GM21390 (cell line): ENCODE measurements at regions not wholly inside any gene's neighbourhood (a gene's known extent, or its start where the extent isn't known, plus 50 kb on each side); places are given as distances from the start of the nearest gene placed in this dataset.
"Not testable (repeated sequence)": the region's sequence is repeated elsewhere in the genome, so short reads cannot be mapped to it uniquely, and the experiment has no call there.

Source experiments
- ATAC-seq: cut with Tn5 transposase; IDR thresholded peaks from one replicate; pipeline ENCODE4 v1.9.1; 2021; ENCODE audit not compliant: unreplicated experiment

- no peak for ATAC-seq
Measured at GRCh38 chr4:72689923-72690322, 120.9 kb upstream of the ADAMTS3 start.

DNA sequence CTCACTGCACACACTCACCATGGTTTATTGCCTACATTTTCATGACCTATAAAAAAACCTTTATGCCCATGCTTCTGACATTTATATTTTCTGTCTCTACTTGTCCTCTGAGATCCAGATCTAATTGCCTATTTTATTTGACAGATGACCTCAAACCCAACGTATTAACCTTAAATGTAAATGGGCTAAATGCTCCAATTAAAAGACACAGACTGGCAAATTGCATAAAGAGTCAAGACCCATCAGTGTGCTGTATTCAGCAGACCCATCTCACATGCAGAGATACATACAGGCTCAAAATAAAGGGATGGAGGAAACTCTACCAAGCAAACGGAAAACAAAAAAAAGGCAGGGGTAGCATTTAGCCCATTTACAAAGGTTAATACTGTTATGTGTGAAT lies 117.4 kb upstream of the ADAMTS3 start:
- ATAC-seq: not testable (repeated sequence)

DNA sequence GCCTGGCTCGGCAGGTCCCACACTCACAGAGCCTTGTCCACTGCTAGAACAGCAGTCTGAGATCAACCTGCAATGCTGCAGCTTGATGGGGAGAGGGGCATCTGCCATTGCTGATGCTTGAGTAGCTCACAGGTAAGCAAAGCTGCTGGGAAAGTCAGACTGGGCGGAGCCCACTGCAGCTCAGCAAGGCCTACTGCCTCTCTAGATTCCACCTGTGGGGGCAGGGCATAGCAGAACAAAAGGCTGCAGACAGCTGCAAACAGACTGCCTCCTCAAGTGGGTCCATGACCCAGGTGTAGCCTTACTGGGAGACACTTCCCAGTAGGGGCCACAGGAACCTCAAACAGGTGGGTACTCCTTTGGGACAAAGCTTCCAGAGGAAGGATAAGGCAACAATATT lies 110.6 kb upstream of the ADAMTS3 start:
- no peak for ATAC-seq

GRCh38 chr4:72677886-72678285 lies 108.9 kb upstream of the ADAMTS3 start:
- no peak for ATAC-seq

GRCh38 chr4:72677265-72677664 lies 108.2 kb upstream of the ADAMTS3 start:
- no peak for ATAC-seq

DNA sequence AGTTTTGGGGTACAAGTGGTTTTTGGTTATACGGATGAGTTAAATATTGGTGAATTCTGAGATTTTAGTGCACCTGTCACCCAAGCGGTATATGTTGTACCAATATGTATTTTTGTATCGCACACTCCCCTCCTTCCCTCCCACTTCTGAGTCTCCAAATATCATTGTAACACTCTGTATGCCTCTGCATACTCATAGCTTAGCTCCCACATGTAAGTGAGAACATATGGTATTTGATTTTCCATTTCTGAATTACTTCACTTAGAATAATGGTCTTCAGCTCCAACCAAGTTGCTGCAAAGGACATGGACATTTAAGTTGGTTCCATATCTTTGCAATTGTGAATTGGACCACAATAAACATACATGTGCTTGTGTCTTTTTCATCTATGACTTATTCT lies 103.0 kb upstream of the ADAMTS3 start:
- no peak for ATAC-seq

DNA sequence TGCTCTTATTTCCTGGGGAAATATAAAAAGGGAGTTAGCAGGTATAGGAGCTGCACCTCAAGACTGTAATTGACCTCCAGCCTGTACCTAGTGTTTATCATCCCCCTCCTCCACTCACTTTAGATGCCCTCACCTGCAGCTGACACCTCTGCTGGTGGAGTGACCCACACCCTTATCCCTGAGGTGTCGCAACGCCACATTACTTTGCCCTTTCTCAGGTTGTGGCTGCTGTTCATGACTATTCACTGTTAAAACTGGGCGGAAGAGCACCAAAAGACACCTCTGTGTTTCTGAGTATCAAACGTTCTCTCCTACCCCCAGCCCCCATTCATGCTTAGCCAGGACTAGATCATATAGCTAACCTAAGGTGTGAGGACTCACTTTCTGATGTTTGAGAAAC lies 101.5 kb upstream of the ADAMTS3 start:
- no peak for ATAC-seq

DNA sequence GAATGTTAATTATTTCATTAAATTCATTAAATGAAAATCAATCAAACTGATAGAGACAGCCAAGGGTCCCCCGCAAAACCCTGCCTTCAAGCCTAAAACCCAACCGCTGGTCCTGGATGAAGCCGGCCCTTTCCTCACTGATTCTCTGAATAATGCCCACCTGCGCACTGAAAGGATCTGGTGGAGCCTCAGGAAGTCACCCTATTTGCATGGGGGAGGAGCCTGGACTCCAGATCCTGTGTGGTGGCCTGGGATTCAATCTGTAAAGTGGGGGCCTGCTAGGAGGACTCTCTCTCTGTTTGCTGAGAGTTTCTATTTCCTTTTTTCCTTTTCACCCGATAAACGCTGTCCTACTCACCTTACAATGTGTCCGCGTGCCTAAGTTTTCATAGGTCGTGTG lies 97.9 kb upstream of the ADAMTS3 start:
- ATAC-seq: no peak

DNA sequence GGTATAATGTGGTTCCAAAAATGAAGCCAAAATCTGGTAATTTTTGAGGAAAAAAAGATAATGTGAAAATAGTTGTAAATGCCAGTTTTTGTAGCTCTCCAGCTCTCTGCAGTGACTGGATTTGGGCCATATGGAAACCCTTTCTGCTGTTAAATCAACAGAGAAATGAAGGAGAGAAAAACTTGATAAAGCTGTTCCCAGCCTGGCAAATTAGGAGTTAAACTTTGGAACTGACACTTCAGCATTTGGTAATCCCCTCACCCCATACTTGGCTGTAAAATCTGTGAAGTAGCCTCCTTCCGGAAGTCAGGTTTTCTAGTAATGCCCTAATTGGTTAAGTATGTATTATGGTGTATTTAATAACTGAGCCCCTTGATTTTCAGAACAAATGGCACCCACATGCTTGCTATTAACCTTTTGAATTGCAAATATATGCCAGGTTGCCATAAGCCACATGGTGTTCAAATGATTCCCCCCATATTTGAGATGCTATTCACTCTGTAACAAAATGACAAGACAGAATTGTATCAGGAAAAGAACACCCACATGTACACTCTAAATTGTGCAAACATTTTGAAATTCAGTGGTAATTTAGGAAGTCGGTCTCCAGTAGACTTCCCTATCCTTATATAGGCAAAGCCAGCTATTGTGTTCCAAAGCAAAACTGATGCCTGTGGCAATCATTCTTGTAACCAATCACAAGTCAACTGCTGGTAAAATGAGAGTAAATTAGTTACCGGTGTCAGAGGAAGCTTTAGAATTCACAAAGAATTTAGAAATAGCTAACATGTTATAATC lies 96.3 kb upstream of the ADAMTS3 start:
- ATAC-seq: no peak

DNA sequence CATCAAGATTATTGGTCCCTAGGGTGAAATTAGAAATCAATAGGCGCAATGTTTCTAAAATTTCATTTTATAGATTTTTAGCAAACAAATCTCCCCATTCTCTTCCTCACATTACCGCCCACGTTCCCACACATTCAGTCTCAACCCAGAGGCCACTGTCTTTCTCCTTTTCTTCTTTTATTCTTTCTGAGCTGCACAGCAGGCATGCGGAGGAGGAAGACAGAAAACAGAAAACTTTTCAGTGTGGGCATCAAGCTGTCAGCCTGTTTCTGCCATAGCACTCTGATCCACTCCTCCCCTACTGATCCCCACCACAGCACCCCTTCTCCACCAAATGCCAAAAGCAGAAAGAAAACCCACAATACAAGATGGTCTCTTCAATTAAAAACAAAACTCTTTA lies 94.8 kb upstream of the ADAMTS3 start:
- no peak for ATAC-seq

DNA sequence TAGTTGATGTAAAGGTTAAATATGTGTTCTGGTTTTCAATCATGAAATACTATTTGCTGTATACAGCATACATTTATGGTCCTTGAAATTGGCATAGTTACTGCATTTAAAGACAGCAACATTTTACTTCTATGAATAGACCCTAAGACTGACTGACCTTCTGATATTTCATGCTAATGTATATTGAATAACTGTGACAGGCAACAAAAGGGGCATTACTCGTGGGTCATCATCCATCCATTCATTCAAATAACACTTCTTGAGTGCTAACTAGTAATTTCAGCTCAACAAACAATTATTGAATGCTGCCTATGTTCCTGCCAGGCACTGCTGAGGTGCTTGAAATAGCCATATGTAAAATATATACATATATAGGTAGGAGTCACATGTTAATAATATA lies 92.8 kb upstream of the ADAMTS3 start:
- ATAC-seq: no peak

GRCh38 chr4:72641611-72642010 lies 72.6 kb upstream of the ADAMTS3 start:
- ATAC-seq: no peak

- ATAC-seq: not testable (repeated sequence)
Measured at GRCh38 chr4:72636866-72637265, 67.8 kb upstream of the ADAMTS3 start.

DNA sequence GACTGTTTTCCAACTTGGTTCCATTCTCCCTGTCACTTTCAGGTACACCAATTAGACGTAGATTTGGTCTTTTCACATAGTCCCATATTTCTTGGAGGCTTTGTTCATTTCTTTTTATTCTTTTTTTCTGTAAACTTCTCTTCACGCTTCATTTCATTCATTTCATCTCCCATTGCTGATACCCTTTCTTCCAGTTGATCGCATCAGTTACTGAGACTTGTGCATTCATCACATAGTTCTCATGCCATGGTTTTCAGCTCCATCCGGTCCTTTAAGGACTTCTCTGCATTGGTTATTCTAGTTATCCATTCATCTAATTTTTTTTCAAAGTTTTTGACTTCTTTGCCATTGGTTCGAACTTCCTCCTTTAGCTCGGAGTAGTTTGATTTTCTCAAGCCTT lies 66.9 kb upstream of the ADAMTS3 start:
- not testable (repeated sequence) for ATAC-seq

DNA sequence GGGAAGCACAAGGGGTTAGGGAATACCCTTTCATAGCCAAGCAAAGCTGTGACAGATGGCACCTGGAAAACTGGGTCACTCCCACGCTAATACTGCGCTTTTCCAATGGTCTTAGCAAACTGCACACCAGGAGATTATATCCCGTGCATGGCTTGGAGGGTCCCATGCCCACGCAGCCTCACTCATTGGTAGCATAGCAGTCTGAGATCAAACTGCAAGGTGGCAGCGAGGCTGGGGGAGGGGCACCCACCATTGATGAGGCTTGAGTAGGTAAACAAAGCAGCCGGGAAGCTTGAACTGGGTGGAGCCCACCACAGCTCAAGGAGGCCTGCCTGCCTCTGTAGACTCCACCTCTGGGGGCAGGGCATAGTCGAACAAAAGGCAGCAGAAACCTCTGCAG lies 63.2 kb upstream of the ADAMTS3 start:
- not testable (repeated sequence) for ATAC-seq

DNA sequence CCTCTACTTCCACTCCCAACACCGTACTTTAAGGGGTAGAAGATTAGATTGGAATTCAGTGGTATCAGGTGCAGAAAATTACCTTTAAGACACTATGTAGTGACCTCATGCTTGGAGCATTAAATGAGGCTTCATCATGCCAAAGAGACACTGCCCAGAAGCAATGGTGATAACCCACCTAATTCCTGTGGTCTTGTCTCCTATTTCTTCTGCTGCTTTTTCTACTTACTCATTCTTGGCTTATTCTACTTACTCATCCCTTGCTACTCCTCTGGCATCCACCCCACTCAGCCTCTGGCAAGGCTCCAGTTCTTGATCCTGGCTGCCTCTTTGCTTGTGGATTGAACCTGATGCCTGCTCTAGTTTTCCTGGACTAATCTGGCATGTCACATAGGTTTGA lies 62.3 kb upstream of the ADAMTS3 start:
- no peak for ATAC-seq

DNA sequence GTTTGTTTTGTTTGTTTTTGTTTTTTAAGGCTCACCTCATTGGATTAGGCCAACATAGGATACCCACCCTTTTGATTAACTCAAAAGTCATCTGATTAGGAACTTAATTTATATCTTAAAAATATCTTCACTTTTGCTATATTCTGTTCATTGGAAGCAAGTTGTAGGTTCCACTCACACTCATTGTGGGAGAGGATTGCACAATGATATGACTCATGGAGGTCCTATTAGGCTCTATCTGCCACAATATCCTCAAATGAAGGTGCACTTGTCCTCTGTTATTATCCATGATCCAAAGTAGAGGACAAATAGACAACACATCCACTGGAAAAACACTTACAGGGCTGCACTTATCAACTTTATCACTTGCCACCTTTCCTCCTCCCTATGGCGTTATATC lies 60.5 kb upstream of the ADAMTS3 start:
- no peak for ATAC-seq

- ATAC-seq: no peak
Measured at GRCh38 chr4:72627723-72628122, 58.7 kb upstream of the ADAMTS3 start.
